ENCODE measurements at regions not wholly inside any gene's neighbourhood (a gene's known extent, or its start where the extent isn't known, plus 50 kb on each side); places are given as distances from the start of the nearest gene placed in this dataset.

- no peaks in the 10 kb centered on the region for H3K27me3 ChIP-seq
- no peaks in the 10 kb centered on the region for H3K9me3 ChIP-seq
- no peaks in the 10 kb centered on the region for H3K4me1 ChIP-seq
- H3K36me3 ChIP-seq, result no peaks in the 10 kb centered on the region
- no peak for DNase-seq
- no peak overlapping the region for H3K27ac ChIP-seq
- 74 to 81% methylated on average over 4 of the region's 4 CpGs for WGBS, 2 donors
- H3K4me3 ChIP-seq (replicated peaks in 1 of 3), result no peak overlapping the region
- TF ChIP-seq CTCF (IDR thresholded peaks at IDR 0.05) (no peak), POLR2A (IDR thresholded peaks at IDR 0.05) (no peak)
- intact Hi-C loops (cut with DNase I), result no loop called here
Measured at GRCh38 chr4:188707036-188707435, 567.8 kb downstream of the TRIML1 start.

- no peak overlapping the region for H3K27ac ChIP-seq
- 56% methylated on average over 2 of the region's 2 CpGs for WGBS, 2 donors
- no peak for DNase-seq
- H3K27me3 ChIP-seq, result no peaks in the 10 kb centered on the region
- no peaks in the 10 kb centered on the region for H3K4me1 ChIP-seq
- no peaks in the 10 kb centered on the region for H3K9me3 ChIP-seq
- intact Hi-C loops (cut with DNase I), result no loop called here
- TF ChIP-seq POLR2A (IDR thresholded peaks at IDR 0.05), result no peak
- no peak for TF ChIP-seq CTCF (IDR thresholded peaks at IDR 0.05)
- H3K36me3 ChIP-seq, result no peaks in the 10 kb centered on the region
- no peak overlapping the region for H3K4me3 ChIP-seq (replicated peaks in 1 of 3)
Measured at GRCh38 chr4:188714501-188714900, 575.3 kb downstream of the TRIML1 start.

- intact Hi-C loops (cut with DNase I), result no loop called here
- no peaks in the 10 kb centered on the region for H3K9me3 ChIP-seq
- H3K4me3 ChIP-seq (replicated peaks in 1 of 3), result no peak overlapping the region
- H3K27me3 ChIP-seq, result no peaks in the 10 kb centered on the region
- no peaks in the 10 kb centered on the region for H3K36me3 ChIP-seq
- 86 to 87% methylated on average over 3 of the region's 3 CpGs for WGBS, 2 donors
- no peak for DNase-seq
- no peak overlapping the region for H3K27ac ChIP-seq
- no peak for TF ChIP-seq CTCF (IDR thresholded peaks at IDR 0.05)
- no peak for TF ChIP-seq POLR2A (IDR thresholded peaks at IDR 0.05)
- no peaks in the 10 kb centered on the region for H3K4me1 ChIP-seq
Measured at GRCh38 chr4:188714907-188715306, 575.7 kb downstream of the TRIML1 start.

GRCh38 chr4:188717661-188718060, 578.4 kb downstream of the TRIML1 start:
- Histone ChIP-seq H3K27ac (no peak overlapping the region), H3K9me3 (no peaks in the 10 kb centered on the region), H3K4me1 (no peaks in the 10 kb centered on the region), H3K27me3 (no peaks in the 10 kb centered on the region), H3K36me3 (no peaks in the 10 kb centered on the region), H3K4me3 (replicated peaks in 1 of 3) (no peak overlapping the region)
- no peak for TF ChIP-seq CTCF (IDR thresholded peaks at IDR 0.05)
- no peak for TF ChIP-seq POLR2A (IDR thresholded peaks at IDR 0.05)
- intact Hi-C loops (cut with DNase I), result no loop called here
- DNase-seq, result no peak
- 91 to 93% methylated on average over 2 of the region's 2 CpGs for WGBS, 2 donors

- intact Hi-C loops (cut with DNase I), result no loop called here
- Histone ChIP-seq H3K9me3 (no peaks in the 10 kb centered on the region), H3K36me3 (no peaks in the 10 kb centered on the region), H3K27ac (no peak overlapping the region), H3K4me1 (no peaks in the 10 kb centered on the region), H3K4me3 (replicated peaks in 1 of 3) (no peak overlapping the region), H3K27me3 (no peaks in the 10 kb centered on the region)
- no peak for TF ChIP-seq CTCF (IDR thresholded peaks at IDR 0.05)
- TF ChIP-seq POLR2A (IDR thresholded peaks at IDR 0.05), result no peak
- WGBS, 2 donors, result 93 to 98% methylated on average over 1 of the region's 1 CpG
- DNase-seq, result no peak
Measured at GRCh38 chr4:188719794-188720193, 580.6 kb downstream of the TRIML1 start.

All from thyroid gland (tissue), 4 donors.